ENCODE measurements at regions not wholly inside any gene's neighbourhood (a gene's known extent, or its start where the extent isn't known, plus 50 kb on each side); places are given as distances from the start of the nearest gene placed in this dataset.

DNA sequence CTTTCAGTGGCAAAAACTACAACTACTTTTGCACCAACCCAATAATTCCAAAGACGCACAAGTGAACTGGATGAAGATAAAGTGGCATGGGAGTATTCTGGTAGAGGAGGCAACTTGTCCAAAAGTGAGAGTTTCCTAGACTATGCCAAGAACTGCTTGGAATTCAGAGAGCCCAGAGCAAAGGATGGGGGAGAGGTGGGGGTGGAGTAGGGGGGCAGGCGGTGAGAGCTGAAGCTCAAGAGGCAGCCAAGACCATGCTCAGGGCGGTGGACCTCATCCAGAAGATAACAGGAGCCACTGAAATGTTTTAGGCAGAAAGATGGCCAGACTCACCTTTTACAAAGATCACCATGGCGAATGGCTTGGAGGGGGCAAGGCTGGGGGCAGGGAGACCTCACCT is 242.5 kb downstream of the SEC61B start:
- no peak overlapping the region for H3K4ac ChIP-seq (ENCODE audit: low read length)
- H3K27ac ChIP-seq (replicated peaks; ENCODE audit: low read length): no peak overlapping the region
- no peaks in the 10 kb centered on the region for H3K36me3 ChIP-seq (replicated peaks in 1 of 2; ENCODE audit: control insufficient read depth in 2 of 2, insufficient read depth in 2 of 2, low read length in 2 of 2)
- no peak overlapping the region for H4K8ac ChIP-seq (ENCODE audit: low read depth, low read length)
- H2AK5ac ChIP-seq (ENCODE audit: low read depth, low read length): no peak overlapping the region
- peaks cover 0 to 9% of the 10 kb centered on the region in 2 donors for H3K4me1 ChIP-seq (ENCODE audit: control insufficient read depth in 2 of 2, insufficient read depth in 1 of 2, low read depth in 1 of 2, low read length in 2 of 2)
- no peak overlapping the region for H4K91ac ChIP-seq (ENCODE audit: low read depth, low read length, poor library complexity)
- no peak overlapping the region for H2AFZ ChIP-seq (ENCODE audit: low read length)
- no peak overlapping the region for H3K14ac ChIP-seq (ENCODE audit: low read length)
- H2BK15ac ChIP-seq (ENCODE audit: low read length): no peak overlapping the region
- no peak overlapping the region for H2BK12ac ChIP-seq (ENCODE audit: low read length)
- H3K18ac ChIP-seq (ENCODE audit: low read length): no peak overlapping the region
- no peak overlapping the region for H3K4me2 ChIP-seq (ENCODE audit: insufficient read depth, low read length, poor library complexity, severe bottlenecking)
- H3K27me3 ChIP-seq (ENCODE audit: control insufficient read depth in 3 of 3, insufficient read depth in 3 of 3, low read depth in 1 of 3, low read length in 3 of 3): no peaks in the 10 kb centered on the region
- no peak overlapping the region for H2BK120ac ChIP-seq (ENCODE audit: low read depth, low read length)
- H3K9me3 ChIP-seq (replicated peaks in 1 of 2; ENCODE audit: control insufficient read depth in 2 of 2, insufficient read depth in 1 of 2, low read depth in 1 of 2, low read length in 2 of 2): no peaks in the 10 kb centered on the region
- WGBS, 2 donors (ENCODE audit: extremely low coverage in 2 of 2, insufficient read length in 2 of 2, insufficient replicate concordance in 1 of 2): no CpG with 5 or more reads among the region's 4 CpGs
- H3K9ac ChIP-seq (ENCODE audit: low read depth, low read length, poor library complexity): no peak overlapping the region
- H3K4me3 ChIP-seq (ENCODE audit: low read length in 2 of 2): no peak overlapping the region
- no peak for DNase-seq (ENCODE audit: low spot score)
- no peaks in the 10 kb centered on the region for H3K79me1 ChIP-seq (ENCODE audit: low read depth, low read length)
- no peak overlapping the region for H2BK5ac ChIP-seq (ENCODE audit: low read length)
- H3K23ac ChIP-seq (ENCODE audit: low read depth, low read length, poor library complexity): no peak overlapping the region

DNA sequence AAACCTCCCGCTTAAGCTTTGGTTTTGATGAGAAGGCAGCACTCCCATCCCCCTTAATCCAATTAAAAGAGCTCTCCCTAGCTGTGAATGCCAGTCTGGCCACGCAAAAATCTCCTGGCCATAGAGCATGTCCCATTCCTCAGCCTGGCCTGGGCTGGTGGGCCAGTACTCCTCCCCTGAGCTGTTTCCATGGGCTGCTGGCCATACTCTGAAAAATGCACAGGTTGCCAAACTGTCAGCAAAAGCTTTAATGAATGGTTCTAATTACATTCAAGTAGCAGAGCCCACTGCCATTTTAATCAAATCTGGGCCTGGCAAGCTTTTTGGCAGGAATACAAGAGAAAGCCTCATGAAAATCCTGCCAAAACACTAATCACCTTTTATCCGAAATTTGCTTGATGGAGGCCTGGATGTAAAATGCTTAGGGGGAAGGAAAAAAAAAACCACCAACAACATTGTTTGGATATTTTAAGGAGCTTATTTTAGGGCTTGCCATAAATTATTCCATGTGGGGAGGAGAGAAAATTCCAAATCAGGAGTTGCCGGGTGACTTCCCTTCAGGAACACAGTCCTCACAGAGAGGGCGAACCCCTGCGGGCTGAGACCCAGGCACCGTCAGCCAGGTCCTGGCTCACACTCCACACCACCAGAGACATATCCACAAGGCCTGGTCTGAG is 243.3 kb downstream of the SEC61B start:
- H3K9ac ChIP-seq (ENCODE audit: low read depth, low read length, poor library complexity): no peak overlapping the region
- H3K14ac ChIP-seq (ENCODE audit: low read length): no peak overlapping the region
- H3K4me3 ChIP-seq (ENCODE audit: low read length in 2 of 2): no peak overlapping the region
- no peak overlapping the region for H3K23ac ChIP-seq (ENCODE audit: low read depth, low read length, poor library complexity)
- H4K8ac ChIP-seq (ENCODE audit: low read depth, low read length): no peak overlapping the region
- WGBS, 2 donors (ENCODE audit: extremely low coverage in 2 of 2, insufficient read length in 2 of 2, insufficient replicate concordance in 1 of 2): no CpG with 5 or more reads among the region's 7 CpGs
- peak overlapping the region; percentile 36 for H3K18ac ChIP-seq (ENCODE audit: low read length)
- H2AFZ ChIP-seq (ENCODE audit: low read length): no peak overlapping the region
- no peak overlapping the region for H3K27ac ChIP-seq (replicated peaks; ENCODE audit: low read length)
- H3K4me1 ChIP-seq (ENCODE audit: control insufficient read depth in 2 of 2, insufficient read depth in 1 of 2, low read depth in 1 of 2, low read length in 2 of 2): peaks cover 0 to 6% of the 10 kb centered on the region in 2 donors
- no peaks in the 10 kb centered on the region for H3K79me1 ChIP-seq (ENCODE audit: low read depth, low read length)
- H3K27me3 ChIP-seq (ENCODE audit: control insufficient read depth in 3 of 3, insufficient read depth in 3 of 3, low read depth in 1 of 3, low read length in 3 of 3): no peaks in the 10 kb centered on the region
- no peak overlapping the region for H2BK5ac ChIP-seq (ENCODE audit: low read length)
- H2BK120ac ChIP-seq (ENCODE audit: low read depth, low read length): no peak overlapping the region
- no peak for DNase-seq (ENCODE audit: low spot score)
- H3K4ac ChIP-seq (ENCODE audit: low read length): no peak overlapping the region
- H4K91ac ChIP-seq (ENCODE audit: low read depth, low read length, poor library complexity): no peak overlapping the region
- H3K4me2 ChIP-seq (ENCODE audit: insufficient read depth, low read length, poor library complexity, severe bottlenecking): no peak overlapping the region
- H2BK12ac ChIP-seq (ENCODE audit: low read length): no peak overlapping the region
- no peaks in the 10 kb centered on the region for H3K36me3 ChIP-seq (replicated peaks in 1 of 2; ENCODE audit: control insufficient read depth in 2 of 2, insufficient read depth in 2 of 2, low read length in 2 of 2)
- H3K9me3 ChIP-seq (replicated peaks in 1 of 2; ENCODE audit: control insufficient read depth in 2 of 2, insufficient read depth in 1 of 2, low read depth in 1 of 2, low read length in 2 of 2): no peaks in the 10 kb centered on the region
- H2AK5ac ChIP-seq (ENCODE audit: low read depth, low read length): no peak overlapping the region
- no peak overlapping the region for H2BK15ac ChIP-seq (ENCODE audit: low read length)

DNA sequence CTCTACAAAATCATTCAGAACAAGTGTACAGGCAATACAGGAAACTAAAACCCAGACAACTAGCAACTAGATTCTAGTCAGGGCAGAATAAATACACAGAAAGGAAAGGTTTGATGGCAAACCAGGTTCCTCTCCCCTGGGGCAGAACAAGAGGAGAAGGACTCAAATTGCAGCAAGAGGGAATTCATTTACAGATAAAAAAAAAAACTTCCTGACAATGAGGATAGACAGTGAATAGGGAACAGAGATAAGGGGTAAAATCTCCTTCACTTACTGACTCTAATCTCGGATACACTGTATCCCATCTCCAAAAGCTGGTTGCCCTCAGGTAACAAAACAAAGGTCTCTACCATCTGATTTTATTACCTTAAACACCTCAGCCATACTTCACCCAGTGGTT is 244.0 kb downstream of the SEC61B start:
- no peak overlapping the region for H2AK5ac ChIP-seq (ENCODE audit: low read depth, low read length)
- H3K14ac ChIP-seq (ENCODE audit: low read length): no peak overlapping the region
- H3K9me3 ChIP-seq (replicated peaks in 1 of 2; ENCODE audit: control insufficient read depth in 2 of 2, insufficient read depth in 1 of 2, low read depth in 1 of 2, low read length in 2 of 2): no peaks in the 10 kb centered on the region
- no peak overlapping the region for H3K4ac ChIP-seq (ENCODE audit: low read length)
- no peak overlapping the region for H2BK12ac ChIP-seq (ENCODE audit: low read length)
- no peaks in the 10 kb centered on the region for H3K79me1 ChIP-seq (ENCODE audit: low read depth, low read length)
- H3K27ac ChIP-seq (replicated peaks; ENCODE audit: low read length): no peak overlapping the region
- no peak overlapping the region for H4K91ac ChIP-seq (ENCODE audit: low read depth, low read length, poor library complexity)
- H3K4me3 ChIP-seq (ENCODE audit: low read length in 2 of 2): no peak overlapping the region
- no CpG with 5 or more reads among the region's 1 CpG for WGBS, 2 donors (ENCODE audit: extremely low coverage in 2 of 2, insufficient read length in 2 of 2, insufficient replicate concordance in 1 of 2)
- H2BK15ac ChIP-seq (ENCODE audit: low read length): no peak overlapping the region
- H4K8ac ChIP-seq (ENCODE audit: low read depth, low read length): no peak overlapping the region
- H2BK120ac ChIP-seq (ENCODE audit: low read depth, low read length): no peak overlapping the region
- H2BK5ac ChIP-seq (ENCODE audit: low read length): no peak overlapping the region
- no peaks in the 10 kb centered on the region for H3K36me3 ChIP-seq (replicated peaks in 1 of 2; ENCODE audit: control insufficient read depth in 2 of 2, insufficient read depth in 2 of 2, low read length in 2 of 2)
- H3K4me2 ChIP-seq (ENCODE audit: insufficient read depth, low read length, poor library complexity, severe bottlenecking): no peak overlapping the region
- H3K27me3 ChIP-seq (ENCODE audit: control insufficient read depth in 3 of 3, insufficient read depth in 3 of 3, low read depth in 1 of 3, low read length in 3 of 3): no peaks in the 10 kb centered on the region
- DNase-seq (ENCODE audit: low spot score): no peak
- H3K23ac ChIP-seq (ENCODE audit: low read depth, low read length, poor library complexity): no peak overlapping the region
- no peak overlapping the region for H3K18ac ChIP-seq (ENCODE audit: low read length)
- H2AFZ ChIP-seq (ENCODE audit: low read length): no peak overlapping the region
- peaks cover 0 to 6% of the 10 kb centered on the region in 2 donors for H3K4me1 ChIP-seq (ENCODE audit: control insufficient read depth in 2 of 2, insufficient read depth in 1 of 2, low read depth in 1 of 2, low read length in 2 of 2)
- H3K9ac ChIP-seq (ENCODE audit: low read depth, low read length, poor library complexity): no peak overlapping the region

DNA sequence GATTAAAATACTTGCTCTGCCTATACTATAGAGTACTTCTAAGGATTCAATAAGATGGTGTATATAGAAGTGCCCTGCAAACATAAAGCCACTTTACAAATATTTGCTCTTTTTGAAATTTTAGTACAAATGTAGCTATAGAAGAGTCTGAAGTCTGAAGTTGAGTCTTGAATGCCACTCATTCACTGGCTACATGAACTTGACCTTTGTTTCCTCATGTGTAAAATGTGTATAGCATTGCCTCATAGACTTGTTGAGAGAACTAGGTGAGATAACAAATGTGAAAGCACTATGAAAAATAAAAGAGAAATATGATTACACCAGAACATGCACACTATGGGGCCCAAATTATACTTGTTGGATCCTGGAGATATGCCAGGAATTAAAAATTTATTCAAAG is 244.7 kb downstream of the SEC61B start:
- no peak overlapping the region for H3K4me2 ChIP-seq (ENCODE audit: insufficient read depth, low read length, poor library complexity, severe bottlenecking)
- no peak overlapping the region for H2AK5ac ChIP-seq (ENCODE audit: low read depth, low read length)
- H3K27me3 ChIP-seq (ENCODE audit: control insufficient read depth in 3 of 3, insufficient read depth in 3 of 3, low read depth in 1 of 3, low read length in 3 of 3): no peaks in the 10 kb centered on the region
- no peak overlapping the region for H3K27ac ChIP-seq (replicated peaks; ENCODE audit: low read length)
- H2AFZ ChIP-seq (ENCODE audit: low read length): no peak overlapping the region
- no peak overlapping the region for H3K23ac ChIP-seq (ENCODE audit: low read depth, low read length, poor library complexity)
- peaks cover 0 to 6% of the 10 kb centered on the region in 2 donors for H3K4me1 ChIP-seq (ENCODE audit: control insufficient read depth in 2 of 2, insufficient read depth in 1 of 2, low read depth in 1 of 2, low read length in 2 of 2)
- H2BK12ac ChIP-seq (ENCODE audit: low read length): no peak overlapping the region
- no peak overlapping the region for H3K4me3 ChIP-seq (ENCODE audit: low read length in 2 of 2)
- no peak overlapping the region for H4K8ac ChIP-seq (ENCODE audit: low read depth, low read length)
- H3K79me1 ChIP-seq (ENCODE audit: low read depth, low read length): no peaks in the 10 kb centered on the region
- H2BK120ac ChIP-seq (ENCODE audit: low read depth, low read length): no peak overlapping the region
- H2BK5ac ChIP-seq (ENCODE audit: low read length): no peak overlapping the region
- DNase-seq (ENCODE audit: low spot score): no peak
- H3K9ac ChIP-seq (ENCODE audit: low read depth, low read length, poor library complexity): no peak overlapping the region
- H3K18ac ChIP-seq (ENCODE audit: low read length): no peak overlapping the region
- H3K36me3 ChIP-seq (replicated peaks in 1 of 2; ENCODE audit: control insufficient read depth in 2 of 2, insufficient read depth in 2 of 2, low read length in 2 of 2): no peaks in the 10 kb centered on the region
- H4K91ac ChIP-seq (ENCODE audit: low read depth, low read length, poor library complexity): no peak overlapping the region
- H2BK15ac ChIP-seq (ENCODE audit: low read length): no peak overlapping the region
- no peak overlapping the region for H3K4ac ChIP-seq (ENCODE audit: low read length)
- H3K14ac ChIP-seq (ENCODE audit: low read length): no peak overlapping the region
- no peaks in the 10 kb centered on the region for H3K9me3 ChIP-seq (replicated peaks in 1 of 2; ENCODE audit: control insufficient read depth in 2 of 2, insufficient read depth in 1 of 2, low read depth in 1 of 2, low read length in 2 of 2)

All from neuronal stem cell (in vitro differentiated cells).